Suprapubic skin (tissue), 3 donors: ENCODE measurements at regions not wholly inside any gene's neighbourhood (a gene's known extent, or its start where the extent isn't known, plus 50 kb on each side); places are given as distances from the start of the nearest gene placed in this dataset.

Experiments
- POLR2A ChIP-seq, 2 donors: fragments of 450-650 bp; IDR thresholded peaks; one replicate each; pipeline ENCODE4 v1.6.1; 2017; ENCODE audit warnings: antibody characterized with exemption in 2 of 2, mild to moderate bottlenecking in 2 of 2, moderate library complexity in 2 of 2
- TF ChIP-seq, protein P1 (sequence below), 2 donors: fragments of 200-600 bp in 1 of 2; fragments of 450-650 bp in 1 of 2; sonication (generic) in 1 of 2; IDR thresholded peaks; one replicate each; pipeline ENCODE4 v1.5.1; 2016 to 2019; ENCODE audit warnings: antibody characterized with exemption in 2 of 2, mild to moderate bottlenecking in 1 of 2, moderate library complexity in 1 of 2

DNA sequence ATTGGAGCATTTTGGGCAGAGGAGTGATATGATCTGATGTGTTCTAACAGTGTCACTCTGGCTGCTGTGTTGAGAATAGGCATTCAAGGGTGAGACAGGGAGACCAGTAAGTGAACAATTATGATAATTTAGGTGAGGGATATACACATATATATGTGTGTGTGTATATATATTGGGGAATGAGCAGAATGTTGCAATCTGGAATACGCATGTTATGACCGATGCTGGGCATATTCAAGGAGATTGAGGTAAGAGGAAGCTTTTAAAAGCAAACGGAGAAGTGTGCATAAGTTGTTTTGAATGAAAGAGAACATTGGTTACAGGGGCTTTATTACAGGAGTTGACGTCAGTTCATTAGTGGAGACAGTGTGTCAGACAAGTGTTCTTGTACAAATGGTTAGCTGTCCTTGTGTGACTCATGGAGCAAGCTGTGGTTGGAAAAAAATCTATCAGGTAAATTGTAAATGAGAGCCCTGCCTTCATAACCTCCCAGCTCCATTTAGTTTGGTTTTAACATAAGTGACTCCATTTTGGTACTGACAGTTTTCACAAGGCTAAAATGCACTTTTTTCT, 442.5 kb upstream of the LCORL start:
- TF ChIP-seq, protein P1, sequence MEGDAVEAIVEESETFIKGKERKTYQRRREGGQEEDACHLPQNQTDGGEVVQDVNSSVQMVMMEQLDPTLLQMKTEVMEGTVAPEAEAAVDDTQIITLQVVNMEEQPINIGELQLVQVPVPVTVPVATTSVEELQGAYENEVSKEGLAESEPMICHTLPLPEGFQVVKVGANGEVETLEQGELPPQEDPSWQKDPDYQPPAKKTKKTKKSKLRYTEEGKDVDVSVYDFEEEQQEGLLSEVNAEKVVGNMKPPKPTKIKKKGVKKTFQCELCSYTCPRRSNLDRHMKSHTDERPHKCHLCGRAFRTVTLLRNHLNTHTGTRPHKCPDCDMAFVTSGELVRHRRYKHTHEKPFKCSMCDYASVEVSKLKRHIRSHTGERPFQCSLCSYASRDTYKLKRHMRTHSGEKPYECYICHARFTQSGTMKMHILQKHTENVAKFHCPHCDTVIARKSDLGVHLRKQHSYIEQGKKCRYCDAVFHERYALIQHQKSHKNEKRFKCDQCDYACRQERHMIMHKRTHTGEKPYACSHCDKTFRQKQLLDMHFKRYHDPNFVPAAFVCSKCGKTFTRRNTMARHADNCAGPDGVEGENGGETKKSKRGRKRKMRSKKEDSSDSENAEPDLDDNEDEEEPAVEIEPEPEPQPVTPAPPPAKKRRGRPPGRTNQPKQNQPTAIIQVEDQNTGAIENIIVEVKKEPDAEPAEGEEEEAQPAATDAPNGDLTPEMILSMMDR (IDR thresholded peaks at IDR 0.05), result no peak
- TF ChIP-seq POLR2A (IDR thresholded peaks at IDR 0.05), result no peak
